GM21367 (cell line): ENCODE measurements at regions not wholly inside any gene's neighbourhood (a gene's known extent, or its start where the extent isn't known, plus 50 kb on each side); places are given as distances from the start of the nearest gene placed in this dataset.
"Not testable (repeated sequence)": the region's sequence is repeated elsewhere in the genome, so short reads cannot be mapped to it uniquely, and the experiment has no call there.

Experiments
- ATAC-seq: cut with Tn5 transposase; IDR thresholded peaks from one replicate; pipeline ENCODE4 v1.9.1; 2021; ENCODE audit not compliant: unreplicated experiment

GRCh38 chr2:126952216-126952615 is 53.5 kb downstream of the TEX51 start:
- no peak for ATAC-seq

DNA sequence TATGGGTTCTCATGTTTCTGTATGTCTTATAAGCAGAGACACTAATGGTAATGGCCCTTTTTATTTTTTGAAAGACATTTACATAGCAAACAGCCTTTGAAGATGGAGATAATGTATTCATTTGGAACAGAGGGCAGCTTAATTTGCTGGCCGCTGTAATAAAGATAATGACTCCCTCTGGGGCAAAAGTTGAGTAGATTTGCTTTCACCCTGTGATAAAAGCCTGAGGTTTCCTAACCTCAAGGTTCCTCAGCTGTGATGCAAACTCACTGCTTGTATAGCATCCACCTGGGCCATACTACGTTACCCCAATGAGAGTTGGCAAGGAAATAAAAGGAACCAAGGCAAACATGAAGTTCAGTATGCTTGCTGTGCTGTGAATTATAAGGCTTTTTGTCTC is 54.8 kb downstream of the TEX51 start:
- no peak for ATAC-seq

- no peak for ATAC-seq
Observed at GRCh38 chr2:126954831-126955230, 56.1 kb downstream of the TEX51 start.

DNA sequence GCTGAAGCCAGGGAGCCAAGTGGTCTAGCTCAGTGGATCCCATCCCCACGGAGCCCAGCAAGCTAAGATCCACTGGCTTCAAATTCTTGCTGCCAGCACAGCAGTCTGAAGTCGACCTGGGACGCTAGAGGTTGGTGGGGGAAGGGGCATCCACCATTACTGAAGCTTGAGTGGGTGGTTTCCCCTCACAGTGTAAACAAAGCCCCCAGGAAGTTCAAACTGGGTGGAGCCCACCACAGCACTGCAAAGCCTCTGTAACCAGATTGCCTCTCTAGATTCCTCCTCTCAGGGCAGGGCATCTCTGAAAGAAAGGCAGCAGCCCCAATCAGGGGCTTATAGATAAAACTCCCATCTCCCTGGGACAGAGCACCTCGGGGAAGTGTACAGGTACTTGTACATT is 58.1 kb downstream of the TEX51 start:
- ATAC-seq = not testable (repeated sequence)

DNA sequence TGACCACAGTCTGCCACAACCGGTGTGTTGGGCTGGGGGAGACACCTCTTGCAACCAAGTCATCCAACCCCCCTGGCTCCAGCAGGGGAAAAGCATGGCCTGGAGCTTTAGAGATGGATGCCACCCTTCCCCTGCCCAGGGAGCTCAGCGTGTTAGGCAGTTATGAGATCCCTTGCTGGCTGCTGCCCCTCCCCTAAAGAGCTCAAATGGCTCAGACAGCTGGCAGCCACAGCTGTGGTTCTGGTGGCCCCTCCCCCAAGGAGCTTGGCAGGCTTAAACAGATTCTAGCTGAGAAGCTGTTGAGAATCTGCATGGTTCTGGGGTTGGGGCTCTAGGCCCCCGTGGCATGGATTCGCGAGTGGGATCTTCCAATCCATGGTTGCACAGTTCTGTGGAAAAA is 64.7 kb downstream of the TEX51 start:
- ATAC-seq = no peak

DNA sequence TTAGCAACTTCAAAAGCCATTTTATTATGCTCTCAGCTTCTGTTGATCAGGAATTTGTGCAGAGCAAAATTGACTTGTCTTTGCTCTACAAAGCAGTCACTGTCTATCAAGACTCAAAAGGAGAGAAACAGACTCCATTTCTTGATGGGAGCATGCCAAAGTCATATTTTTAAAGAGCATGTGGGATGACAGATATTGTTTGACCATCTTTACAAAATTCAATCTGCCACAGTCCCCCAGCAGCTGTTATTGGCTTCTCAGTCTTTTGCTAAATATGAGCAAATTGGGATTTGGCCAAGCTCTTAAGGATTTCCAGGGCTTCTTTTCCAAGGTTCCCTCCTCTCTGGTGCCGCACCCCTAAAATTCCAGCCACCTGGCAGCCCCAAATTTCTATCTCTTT is 67.9 kb downstream of the TEX51 start:
- ATAC-seq = no peak

GRCh38 chr2:126970583-126970982 is 71.9 kb downstream of the TEX51 start:
- ATAC-seq = no peak

DNA sequence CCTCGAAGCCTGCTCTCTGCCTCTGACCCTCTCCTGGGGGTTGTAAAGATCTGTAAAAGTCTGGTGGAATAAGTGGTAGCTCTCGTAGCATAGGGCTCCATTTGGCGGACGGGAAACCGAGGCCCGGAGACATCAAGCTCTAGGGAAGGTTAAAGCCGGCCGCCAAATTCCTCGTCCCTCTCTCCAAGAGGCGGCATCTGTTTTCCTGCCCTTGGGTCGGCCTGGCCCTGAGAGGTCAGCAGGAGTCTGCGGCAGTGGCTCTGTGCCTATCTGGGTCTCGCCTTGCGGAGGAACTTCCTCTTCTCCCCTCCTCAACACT is 72.4 kb downstream of the TEX51 start:
- ATAC-seq = no peak

DNA sequence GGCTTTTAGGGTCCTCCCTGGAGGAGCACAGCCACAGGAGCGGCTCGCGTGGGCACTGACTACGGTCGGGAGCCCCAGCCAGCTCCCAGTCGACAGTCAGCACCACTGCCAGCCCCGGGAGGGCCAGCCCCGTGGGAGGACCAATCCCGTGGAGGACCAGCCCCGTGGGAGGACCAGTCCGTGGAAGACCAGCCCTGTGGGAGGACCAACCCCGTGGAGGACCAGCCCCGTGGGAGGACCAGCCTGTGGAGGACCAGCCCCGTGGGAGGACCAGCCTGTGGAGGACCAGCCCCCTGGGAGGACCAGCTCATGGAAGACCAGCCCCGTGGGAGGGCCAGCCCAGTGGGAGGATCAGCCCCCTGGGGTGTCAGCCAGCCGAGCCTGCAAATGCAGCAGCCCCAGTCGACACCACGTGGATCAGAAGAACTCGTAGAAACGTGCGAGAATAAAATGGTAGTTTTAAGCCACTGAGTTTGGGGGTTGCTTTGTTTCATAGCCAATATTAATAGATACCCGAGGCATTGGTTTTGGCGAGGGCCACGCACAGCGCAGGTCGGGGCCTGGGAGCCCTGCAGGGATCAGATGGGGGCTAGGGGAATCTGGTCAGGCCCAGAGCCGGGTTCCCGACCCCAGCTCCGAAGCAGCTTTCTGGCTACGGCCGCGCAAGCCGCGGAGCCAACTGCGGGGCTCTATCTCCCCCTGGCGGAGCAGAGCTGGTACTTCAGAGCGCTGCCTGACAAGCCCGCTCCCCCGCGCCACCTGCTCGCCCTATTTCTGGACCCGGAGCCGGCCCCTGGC is 73.0 kb downstream of the TEX51 start:
- peak; percentile 96 for ATAC-seq

DNA sequence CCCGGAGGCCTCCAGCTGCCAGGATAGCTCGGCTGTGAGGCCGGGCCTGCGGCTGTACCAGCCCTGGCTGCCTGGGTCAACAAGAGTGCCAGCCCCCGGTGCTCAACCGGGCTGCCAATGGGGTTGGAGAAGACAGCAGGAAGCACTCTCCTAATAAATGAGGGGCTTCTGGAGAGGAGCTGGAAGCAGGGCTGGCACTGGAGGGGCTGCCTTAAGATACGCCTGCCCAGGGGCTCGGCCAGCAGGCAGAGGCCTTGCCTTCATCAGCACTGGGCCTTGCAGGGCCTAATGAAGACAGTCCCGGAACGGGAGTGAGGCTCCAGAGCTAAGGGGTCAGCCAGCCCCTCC is 73.6 kb downstream of the TEX51 start:
- ATAC-seq = no peak

GRCh38 chr2:126973745-126974144 is 75.1 kb downstream of the TEX51 start:
- ATAC-seq = no peak

GRCh38 chr2:126975671-126976655 is 77.3 kb downstream of the TEX51 start:
- ATAC-seq = no peak

GRCh38 chr2:126976721-126977328 is 78.1 kb downstream of the TEX51 start:
- ATAC-seq = no peak

DNA sequence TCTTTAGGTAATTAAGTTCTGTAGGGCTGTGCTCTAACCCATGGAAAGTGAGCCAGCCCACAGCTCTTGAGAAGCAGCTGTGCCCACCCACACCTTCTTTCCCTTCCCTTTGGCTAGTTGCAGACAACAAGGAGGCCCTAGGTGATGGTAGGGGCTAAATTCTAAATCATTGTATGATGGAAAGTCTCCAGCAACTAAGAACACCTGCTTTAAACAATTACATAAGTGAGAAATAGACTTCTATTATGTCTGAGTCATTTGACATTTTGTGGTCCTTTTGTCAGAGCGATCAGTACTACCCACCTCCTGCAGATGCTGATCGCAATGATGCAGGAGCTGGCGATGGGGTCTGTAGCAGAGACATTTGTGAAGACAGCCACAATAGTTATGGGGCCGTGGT is 79.6 kb downstream of the TEX51 start:
- ATAC-seq = no peak

DNA sequence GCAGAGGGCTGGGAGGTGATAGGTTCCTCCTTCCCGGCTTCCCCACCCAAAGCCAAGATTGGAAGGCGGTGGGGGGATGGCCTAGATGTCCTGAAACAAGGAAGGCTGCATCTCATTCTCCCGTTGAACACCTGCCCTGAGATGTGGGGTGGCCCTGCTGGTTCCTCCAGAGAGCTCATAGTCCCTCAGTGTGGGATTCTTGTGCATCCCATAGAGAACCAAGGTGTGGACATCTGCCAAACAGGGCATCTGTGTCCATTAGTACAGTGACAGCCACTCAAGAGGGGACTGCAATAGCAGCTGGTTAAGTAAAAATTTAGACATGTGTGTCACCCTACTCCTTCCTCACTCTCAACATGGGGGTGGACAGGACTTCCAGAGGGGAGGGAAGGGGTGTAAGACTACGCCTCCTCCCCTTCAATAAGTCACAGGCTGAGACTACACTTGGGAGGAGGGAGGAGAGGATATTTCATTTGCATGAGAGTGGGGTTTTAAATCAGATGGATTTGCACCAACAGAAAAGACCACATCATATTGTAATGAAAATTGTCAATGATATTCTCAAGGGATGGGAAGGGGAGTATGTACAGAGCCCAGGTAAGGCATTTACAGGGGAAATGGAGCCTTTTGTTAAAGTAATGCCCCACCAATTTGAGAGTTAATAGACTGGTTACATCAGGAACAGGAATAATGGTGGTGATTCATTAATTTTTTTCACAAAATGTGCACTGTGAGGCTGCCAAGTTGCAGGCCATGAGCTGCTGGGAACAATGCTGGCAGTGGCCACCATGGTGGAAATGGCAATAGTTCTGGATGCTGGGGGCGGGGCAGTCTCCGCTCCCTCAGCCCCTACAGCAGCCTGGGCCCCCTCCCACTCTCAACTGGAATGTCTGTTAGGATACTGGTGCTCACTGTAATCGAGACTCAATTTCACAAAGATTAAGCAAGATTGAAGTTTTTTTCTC is 80.6 kb downstream of the TEX51 start:
- ATAC-seq = no peak

- no peak for ATAC-seq
Observed at GRCh38 chr2:126981476-126981875, 82.8 kb downstream of the TEX51 start.

DNA sequence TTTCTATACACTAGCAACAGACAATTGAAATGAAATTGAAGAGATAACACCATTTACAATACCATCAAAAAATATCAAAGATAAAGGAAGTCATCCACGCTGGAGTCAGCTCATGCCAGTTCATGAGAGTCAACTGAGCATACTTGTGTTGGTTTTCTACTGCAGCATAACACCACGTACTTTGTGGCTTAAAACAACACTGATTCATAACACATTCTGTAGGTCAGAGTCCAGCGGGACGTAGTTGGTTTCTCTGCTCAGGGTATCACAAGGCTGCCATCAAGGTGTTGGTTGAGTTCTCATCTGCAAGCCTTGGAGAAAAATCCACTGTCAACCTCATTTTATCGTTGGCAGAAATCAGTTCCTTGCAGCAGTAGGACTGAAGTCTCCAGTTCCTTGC is 84.2 kb downstream of the TEX51 start:
- ATAC-seq = no peak

DNA sequence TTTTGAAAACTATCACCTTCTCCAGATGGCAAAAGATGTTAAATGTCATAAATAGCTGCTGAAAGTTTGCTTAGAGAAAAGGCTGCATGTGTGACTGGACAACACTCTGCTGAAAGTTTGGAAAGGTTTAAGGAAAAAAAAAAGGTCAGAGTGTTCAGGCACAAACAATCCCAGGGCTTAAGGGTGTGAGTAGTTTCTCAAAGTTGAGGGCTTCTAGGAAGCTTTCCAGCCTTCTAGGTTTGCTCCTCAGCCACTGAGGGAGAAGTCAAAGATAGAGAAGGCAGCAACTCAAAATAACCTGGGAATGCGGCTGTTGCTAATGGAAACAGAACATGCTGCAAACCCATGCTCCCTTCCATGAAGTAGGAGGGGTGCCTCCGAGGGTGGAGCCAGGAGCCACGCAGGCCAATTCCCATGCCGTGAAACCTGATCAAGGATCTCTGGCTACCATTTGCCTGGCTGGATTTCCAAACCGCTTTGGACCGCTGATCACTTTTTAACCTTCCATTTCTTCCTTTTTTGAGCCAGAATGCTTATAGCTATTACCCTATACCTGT is 88.0 kb downstream of the TEX51 start:
- no peak for ATAC-seq

DNA sequence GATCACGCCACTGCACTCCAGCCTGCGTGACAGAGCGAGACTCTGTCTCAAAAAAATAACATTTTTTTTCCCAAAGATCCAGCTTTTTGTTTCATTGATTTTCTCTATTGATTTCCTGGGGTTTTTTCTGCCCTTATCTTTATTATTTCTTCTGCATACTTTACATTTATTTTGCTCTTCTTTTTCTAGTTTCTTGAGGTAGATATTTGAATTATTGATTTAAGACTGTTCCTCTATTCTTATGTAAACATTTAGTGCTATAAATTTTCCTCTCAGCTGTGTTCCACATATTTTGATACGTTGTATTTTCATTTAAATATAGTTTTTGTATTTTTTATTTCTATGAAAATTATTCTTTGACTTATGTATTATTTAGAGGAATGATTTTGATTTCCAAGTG is 89.8 kb downstream of the TEX51 start:
- no peak for ATAC-seq

- ATAC-seq = not testable (repeated sequence)
Observed at GRCh38 chr2:126989064-126989463, 90.4 kb downstream of the TEX51 start.
